ENCODE measurements at regions not wholly inside any gene's neighbourhood (a gene's known extent, or its start where the extent isn't known, plus 50 kb on each side); places are given as distances from the start of the nearest gene placed in this dataset.

DNA sequence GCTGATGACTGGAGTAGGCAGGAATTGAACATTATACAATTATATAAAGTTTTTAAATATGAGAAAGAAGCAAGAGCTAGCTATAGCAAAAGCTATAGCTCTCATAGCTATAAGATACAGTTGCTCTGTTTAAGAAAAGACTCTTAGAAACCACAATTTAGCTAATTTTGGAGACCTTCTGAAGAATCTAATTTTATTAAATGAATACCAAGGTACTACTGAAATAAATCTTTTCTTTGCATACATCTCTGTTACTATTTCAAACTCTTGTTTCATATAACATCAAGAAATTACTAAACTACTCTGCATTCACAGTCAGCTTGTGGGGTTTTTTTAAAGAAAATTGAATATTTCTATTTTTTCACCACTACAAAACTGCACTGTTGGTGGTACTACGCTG is 568.7 kb upstream of the MARCKS start:
- DNase-seq (ENCODE audit: low read depth), result no peak

DNA sequence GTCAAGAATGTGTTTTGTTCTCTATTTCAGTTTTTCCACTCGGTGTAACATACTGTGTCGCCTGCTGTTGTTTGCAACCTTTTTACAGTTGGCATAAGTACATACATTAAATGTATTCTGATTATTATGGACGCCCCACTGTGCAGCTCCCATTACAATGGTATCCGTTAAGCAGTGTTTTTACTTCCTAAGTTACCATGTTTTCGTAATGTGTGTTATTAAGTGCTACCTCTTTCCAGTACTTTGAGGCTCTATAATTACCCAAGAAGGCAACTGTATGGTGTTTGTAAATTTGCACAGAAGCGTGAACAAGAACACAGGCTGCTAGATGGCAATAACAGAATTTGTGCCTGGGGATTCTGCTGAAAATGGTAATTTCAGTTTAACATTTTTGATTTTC is 568.0 kb upstream of the MARCKS start:
- no peak for DNase-seq (ENCODE audit: low read depth)

DNA sequence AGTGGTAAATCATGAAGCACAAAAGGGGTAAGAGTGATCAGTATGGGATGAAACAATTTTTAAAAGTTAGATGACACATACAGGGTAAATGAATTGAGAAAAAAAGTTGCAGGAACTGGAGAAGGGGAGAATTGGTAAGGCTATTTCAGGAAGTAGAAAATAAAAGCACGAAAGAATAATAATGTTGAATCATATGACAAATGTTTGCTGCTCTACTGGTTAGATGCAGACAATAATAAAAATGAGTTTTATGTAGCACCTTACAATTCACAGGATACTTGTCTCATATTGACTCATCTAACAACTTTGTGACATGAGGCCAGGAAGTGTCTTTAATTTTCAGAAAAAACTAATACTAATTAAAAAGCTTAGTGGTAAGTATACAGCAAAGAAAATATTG is 566.5 kb upstream of the MARCKS start:
- DNase-seq (ENCODE audit: low read depth), result no peak

DNA sequence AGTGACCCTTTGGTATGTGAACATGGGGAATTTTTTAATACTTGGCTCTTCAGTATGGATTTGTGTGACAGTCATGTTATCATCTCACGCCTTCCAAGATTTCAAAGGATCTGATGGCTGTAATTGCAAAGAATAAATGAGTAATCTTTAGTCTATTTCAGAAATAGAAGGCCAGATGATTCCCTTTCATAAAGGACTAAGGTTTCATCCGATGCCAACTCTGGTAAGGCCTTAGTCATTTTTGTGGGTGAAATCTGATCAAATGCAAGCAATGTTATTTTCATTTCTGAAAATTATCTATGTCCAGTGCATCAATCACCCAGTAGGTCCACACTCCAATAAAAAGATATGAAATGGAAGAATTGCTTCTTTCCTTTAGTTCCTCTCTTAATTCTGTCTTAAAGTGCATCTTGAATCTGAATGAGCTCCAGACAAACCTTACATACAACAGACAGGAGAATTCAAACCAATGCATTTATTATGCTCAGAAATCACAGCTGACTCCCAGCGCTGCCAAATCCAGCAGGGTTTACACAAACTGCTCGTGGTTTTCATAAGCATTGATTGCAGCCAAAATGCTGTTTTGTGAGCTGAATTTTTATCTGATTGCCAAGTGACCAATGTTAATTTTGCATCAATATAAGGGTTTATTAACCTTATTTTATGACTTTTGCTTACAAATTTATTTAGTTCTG is 565.2 kb upstream of the MARCKS start:
- no peak for DNase-seq (ENCODE audit: low read depth)

DNA sequence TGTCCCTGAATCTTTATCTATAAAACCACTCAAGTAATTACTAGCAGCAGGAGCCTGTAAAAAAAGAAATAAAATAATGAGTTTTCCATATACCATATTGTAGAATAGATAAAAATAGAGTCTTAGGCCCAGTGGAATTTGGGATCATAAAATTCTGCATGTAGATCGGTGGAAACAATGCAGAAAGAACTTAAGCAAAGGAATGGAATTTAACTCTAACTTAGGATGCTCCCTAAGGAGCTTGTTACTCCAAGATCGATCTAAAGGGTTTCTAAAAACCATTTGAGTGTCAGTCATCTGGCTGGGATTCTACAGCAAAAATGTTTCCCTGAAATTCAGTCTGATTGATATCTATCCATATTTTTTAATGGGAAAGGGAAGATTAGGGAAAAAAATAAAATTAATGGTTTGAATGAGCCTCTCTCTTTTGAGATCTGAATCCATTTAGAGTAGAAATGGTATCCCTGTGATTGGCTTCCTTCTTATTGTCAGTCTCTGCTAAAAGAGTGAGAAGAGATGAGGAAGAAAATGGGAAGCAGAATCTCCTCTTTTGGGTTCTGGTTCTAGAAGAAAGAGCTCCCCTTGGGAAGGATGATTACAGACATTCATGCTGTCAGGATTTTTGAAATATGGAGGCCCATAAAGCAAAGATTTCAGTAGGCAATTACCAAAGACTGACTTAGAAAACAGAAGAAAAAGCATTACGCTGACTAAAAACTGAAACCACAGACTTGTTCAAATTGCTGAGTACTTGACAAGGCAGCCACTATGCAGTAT is 564.3 kb upstream of the MARCKS start:
- no peak for DNase-seq (ENCODE audit: low read depth)

DNA sequence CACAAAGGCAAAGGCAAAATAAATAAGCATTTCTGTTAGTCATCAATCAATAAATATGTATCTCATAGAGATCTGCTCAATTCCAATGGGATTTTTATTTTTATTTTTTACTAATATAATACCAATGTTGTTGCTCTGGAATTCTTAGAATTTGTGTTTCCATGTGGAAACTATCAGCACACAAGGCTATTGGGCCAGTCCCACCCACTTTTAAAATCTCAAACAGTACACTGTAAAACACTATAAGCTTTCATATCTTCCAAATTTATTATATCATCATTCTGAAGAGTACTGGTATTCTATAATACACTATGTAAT is 563.8 kb upstream of the MARCKS start:
- DNase-seq (ENCODE audit: low read depth), result no peak

DNA sequence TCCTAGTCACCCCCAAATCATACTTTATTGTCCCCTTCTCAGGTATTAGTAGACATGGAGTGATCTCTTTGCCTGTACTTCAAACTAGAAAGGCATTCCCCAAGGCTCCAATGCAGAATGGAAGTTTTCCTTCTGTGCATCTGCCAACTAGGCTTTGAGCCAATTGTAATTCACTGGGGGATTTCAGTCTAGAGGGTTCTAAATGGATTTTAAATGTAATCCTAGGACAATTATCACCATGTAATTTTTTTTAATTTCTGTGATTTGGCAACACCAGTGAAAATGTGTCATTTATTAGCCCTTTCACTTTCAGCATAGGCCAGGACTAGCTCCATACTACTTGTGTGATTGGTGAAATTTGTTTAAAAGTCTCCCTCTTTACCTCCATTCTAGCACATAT is 557.6 kb upstream of the MARCKS start:
- DNase-seq (ENCODE audit: low read depth), result no peak

DNA sequence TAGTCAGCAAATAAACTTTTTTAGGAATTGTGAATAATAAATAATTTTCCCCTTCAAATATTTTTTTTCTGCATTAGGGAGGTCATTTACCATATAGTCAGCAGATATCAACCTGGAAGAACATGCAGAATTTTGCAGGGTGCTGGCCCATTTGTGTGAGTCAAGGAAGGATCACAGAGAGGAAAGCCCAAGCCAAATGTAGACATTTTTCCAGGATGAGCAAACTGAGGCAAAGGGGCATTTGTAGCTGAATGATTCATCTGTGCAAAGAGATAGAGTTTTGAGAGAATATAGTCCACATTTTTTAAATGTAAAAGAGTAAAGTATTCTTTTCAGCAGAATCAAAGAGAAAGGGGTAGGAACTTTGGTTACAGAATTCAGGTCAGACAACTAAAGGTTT is 555.5 kb upstream of the MARCKS start:
- DNase-seq (ENCODE audit: low read depth), result no peak

DNA sequence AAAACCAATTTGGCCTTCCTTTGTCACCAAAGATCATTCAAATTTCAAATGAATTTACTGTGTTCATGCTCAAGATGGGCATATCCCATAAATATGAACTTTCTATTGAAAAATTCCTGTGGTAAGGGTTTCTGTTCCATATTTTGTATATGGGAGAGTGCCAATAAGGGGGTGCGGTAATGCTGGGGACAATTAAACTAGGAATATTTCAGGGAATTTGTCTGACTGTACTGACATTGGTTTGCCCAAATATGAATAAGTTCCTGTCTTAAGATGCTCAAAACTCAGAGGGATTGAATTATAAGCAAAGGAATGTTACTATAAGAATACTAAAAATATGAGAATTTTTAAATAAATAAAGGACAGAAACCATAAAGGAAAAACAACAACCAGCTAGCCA is 553.0 kb upstream of the MARCKS start:
- DNase-seq (ENCODE audit: low read depth), result no peak

DNA sequence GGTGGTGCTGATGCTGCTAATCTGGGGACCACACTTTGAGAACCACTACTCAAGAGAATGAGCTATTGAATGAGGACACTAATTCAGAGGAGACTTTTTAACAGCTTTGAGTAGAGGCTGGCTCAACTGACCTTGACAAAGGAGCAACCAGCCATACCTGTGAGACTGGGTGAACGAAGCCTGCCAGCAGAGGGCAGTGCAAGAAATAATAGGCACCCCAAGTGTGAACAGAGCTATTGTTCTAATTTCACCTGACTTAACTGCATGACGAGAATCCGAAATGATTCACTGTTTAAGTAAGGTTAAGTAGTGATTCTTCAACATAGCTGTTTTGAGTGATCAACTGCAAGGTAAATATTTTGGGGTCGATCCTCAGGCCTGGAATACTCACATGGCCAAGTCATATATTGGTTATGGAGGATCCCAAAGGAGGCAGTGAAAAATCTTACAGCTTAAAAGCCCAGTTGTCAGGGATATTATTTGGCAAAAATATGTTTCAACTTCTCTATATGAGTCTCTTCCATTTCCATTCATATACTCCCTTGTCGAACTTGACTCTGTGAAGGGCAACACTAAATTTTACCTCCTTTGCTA is 550.5 kb upstream of the MARCKS start:
- peak; percentile 62 for DNase-seq (ENCODE audit: low read depth)

DNA sequence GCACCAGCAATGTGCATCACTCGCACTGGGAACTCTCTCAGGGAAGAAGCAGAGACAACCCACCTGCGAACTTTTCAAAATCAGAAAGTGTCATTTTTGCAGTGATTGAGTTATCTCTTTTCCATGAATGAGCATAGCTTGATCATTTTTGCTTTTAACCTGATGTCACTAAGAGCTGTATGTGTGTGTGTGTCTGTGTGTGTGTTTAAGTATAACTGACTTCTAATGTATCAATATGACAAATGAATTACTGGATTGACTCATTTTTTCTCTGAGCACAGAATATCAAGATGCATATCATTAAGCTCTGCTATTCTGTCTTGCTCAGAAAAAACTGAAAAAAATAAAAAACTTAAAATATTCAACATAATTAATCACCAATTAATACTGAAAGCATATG is 548.9 kb upstream of the MARCKS start:
- no peak for DNase-seq (ENCODE audit: low read depth)

DNA sequence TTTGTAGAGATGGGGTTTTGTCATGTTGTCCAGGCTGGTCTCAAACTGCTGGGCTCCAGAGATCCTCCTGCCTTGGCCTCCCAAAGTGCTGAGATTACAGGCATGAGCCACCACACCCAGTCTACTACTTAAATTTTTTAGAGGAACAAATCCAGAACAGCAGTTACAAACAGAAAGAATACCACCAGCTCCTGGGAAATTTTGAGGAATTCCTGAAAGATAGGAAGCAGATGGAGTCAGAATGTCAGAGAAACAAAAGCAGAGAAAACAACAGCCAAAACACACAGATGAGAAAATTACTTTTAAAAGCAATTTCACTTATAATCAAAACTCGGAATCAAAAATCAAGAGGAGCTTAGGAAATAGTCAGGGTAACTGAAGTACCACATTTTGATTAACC is 543.3 kb upstream of the MARCKS start:
- no peak for DNase-seq (ENCODE audit: low read depth)

DNA sequence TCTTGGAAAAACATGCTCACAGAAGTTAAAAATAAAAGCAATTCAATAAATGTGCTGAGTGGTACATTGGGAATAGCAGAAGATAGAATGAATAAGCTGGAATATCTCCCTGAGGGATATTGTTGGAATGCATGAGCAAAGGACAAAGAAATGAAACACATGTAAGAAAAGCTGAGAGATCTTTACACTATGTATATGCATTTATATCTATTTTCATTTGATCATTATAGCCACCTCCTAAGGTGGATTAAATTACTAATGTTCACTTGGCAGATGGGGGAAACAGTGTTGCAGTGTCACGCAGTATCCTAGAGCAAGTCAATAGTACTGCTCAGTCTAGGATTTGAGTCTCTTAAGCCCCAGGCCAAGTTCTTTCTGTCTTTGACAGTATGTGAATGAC is 542.0 kb upstream of the MARCKS start:
- DNase-seq (ENCODE audit: low read depth), result no peak

DNA sequence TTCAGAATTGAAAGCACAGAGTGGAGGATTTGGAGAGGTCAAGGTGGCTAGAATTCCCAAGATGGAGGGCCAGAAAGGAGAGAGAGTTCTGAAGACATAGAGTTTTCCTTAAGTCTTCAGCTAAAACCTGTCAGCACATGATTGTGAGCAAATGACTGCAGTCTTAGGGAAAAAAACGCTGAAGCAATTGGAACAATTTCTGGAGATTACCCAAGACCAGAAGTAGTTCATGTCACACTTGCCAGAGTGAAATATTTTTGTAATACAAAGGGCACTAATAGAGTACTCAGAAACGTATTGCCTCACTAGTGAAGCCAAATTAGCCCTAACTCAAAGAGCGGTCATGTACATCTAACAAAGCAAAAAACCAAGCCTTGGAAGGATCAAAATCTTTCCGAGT is 541.3 kb upstream of the MARCKS start:
- no peak for DNase-seq (ENCODE audit: low read depth)

DNA sequence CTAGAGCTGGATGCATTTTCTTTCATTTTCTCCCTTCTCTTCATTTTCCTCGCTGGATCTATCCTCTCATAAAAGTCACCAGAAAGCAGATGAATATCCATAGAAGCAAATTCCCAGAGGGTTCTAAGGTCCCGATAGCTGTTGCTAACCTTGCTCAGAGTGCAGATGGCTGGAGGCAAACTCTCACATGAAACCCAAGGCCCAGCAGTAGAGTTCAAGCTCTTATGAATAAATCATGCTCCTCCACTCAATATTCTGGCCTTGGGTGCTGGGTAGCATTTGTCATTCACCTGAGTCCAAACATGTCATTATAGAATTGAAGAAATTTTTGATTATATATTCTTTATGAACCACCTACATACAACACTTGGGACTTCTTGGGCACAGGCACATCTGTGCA is 539.7 kb upstream of the MARCKS start:
- no peak for DNase-seq (ENCODE audit: low read depth)

DNA sequence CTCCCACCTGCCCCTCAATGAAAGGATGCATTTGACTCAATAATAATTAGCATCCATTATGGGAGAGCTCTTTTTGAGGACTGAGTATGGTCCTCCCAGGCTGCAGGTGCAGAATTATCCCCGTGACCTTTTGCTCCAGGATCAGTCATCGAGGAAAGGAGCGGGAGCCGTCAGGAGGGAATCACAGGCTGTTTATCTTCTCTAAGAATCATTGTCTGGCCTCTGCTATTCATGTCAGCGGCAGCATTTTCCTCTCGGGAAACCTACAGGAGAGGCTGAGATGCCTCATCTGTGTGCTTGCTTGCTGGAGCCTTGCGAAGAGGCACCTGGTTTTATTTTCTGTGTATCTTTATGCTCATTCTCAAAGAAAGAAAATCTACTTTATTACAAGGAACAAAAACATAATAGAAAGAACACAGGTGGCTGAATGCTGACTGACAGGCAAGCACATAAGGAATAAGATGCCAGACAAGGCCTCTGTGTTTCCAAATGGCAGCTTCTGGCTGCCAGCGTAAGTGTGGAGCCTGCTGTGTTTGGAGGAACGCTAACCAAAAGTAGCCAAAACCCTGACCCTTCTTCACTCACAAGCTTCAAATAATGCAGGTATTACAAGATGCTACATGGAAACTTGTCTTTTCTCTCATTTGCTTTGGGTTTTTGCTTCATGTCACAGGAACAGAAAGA is 539.1 kb upstream of the MARCKS start:
- DNase-seq (ENCODE audit: low read depth), result no peak

DNA sequence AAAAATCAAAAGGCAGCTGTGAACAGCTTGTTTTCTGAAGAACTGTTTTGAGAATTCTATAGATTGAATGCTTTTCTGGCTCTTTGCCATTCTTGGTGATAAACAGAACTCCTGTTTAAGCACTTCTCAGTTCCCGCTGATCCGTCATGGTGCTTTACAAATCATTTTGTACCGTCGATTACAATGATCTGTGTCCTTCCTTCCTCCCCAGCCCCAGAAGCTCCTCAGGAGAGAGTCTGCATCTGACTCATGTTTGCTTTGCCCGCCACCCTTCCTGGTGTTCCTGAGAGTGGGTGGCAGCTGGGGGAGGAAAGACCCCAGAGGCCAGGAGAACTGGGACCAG is 538.6 kb upstream of the MARCKS start:
- peak; percentile 1 for DNase-seq (ENCODE audit: low read depth)

DNA sequence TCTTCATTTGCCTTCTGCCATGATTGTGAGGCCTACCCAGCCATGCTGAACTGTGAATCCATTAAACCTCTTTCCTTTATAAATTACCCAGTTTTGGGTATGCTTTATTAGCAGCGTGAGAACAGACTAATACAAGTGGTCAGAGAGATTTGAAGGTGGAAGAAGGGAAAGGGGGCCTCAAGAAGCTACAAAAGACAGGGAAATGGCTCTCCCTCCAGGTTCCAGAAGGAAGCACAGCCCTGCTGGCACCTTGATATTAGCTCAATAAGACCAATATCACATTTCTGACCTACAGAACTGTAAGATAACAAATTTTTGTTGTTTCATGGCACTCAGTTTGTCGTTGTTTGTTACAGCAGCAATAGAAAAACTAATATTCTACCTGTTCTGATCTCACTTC is 536.5 kb upstream of the MARCKS start:
- no peak for DNase-seq (ENCODE audit: low read depth)

DNA sequence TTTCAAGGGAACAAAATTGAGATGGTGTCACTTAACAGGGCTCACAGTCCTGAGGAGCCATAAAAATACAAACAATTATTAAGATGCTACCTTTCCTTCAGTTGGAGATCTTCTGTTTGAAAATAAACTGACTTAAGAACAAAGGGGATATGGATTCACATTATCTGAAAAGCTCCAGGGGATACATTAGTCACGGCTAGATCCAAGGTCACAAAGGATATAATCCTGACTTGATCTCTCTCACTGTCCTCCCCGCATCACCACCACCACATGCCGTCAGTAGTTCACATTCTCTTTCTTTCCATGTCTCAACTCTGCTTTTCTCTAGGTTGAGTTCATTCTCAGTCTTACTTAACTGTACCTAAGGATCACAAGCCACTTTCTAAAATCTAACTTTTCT is 530.4 kb upstream of the MARCKS start:
- DNase-seq (ENCODE audit: low read depth), result no peak

DNA sequence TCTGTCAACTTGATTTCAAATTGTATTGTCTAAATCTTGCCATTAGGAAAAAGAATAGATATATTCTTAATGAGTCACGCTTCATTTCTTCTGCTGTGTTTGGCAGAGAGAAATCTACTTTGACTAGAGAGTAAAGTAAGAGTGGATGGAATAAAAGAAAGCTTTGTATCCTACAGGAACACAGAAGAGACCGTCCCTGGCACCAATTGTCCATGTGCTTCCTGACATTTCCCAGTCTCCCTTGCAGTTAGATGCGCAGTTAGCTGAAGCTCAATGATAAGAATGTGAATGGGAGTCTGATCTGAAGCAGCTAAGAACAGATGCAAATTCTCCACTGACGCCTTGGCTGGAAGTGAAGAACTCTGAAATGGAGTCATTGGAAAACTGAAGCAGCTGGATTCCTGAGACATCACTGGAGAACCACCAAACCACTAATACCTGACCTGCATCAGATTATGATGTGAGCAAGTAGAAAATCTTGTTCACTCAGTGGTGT is 528.2 kb upstream of the MARCKS start:
- no peak for DNase-seq (ENCODE audit: low read depth)

DNA sequence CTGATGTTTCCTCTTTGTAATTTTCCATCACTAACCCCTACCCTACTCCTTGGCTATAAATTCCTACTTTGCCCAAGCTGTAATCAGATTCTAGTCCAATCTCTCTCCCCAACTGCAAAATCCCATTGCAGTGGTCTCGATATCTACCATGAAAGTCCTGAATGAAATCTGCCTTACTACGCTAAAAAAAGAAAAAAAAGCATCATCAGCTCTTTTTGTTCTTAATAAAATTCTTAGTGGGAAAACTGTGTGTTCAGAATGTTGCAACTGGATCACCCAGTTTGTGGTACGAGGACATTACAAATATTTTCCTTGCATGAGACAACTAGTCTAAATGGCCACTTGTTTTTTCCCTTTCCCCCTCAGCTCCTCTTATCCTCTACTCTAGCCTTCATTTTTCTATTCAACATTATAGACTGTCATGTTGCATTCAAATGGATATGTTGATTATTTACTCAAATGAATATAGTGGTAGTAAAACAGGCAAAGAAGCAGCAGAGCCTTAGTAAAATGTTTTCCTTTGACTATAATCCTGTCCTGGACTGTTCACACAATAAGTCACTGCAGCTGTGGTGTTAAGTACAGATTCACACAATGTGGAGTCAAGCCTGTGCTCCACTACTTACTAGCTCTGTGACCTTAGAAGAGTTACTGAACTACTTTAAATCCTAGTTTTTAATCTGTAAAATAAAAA is 527.1 kb upstream of the MARCKS start:
- DNase-seq (ENCODE audit: low read depth), result no peak

DNA sequence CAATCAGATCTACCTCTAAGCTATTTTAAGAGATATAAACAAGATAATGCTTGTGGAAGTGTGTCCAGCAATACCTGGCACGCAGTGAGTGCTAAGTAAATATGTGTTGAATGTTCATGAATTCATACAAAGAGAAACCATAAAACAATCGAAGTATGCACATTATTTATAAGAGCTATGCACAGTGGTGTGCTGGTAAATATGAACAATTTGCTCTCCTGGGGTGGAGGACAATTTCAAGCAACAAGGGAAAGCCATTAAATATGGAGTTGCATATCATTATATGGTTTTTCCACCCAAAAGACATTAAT is 526.6 kb upstream of the MARCKS start:
- DNase-seq (ENCODE audit: low read depth), result no peak
